VCaP (cell line): ENCODE measurements at regions not wholly inside any gene's neighbourhood (a gene's known extent, or its start where the extent isn't known, plus 50 kb on each side); places are given as distances from the start of the nearest gene placed in this dataset.

Source experiments
- H3K27ac ChIP-seq: fragments of 450-650 bp; 2 replicates; pipeline ENCODE4 v1.5.1; 2017
- TF ChIP-seq, protein P1 (sequence below): fragments of 450-650 bp; conservative IDR thresholded peaks from 2 replicates; pipeline ENCODE4 v1.5.1; 2017; ENCODE audit warnings: mild to moderate bottlenecking, moderate library complexity

DNA sequence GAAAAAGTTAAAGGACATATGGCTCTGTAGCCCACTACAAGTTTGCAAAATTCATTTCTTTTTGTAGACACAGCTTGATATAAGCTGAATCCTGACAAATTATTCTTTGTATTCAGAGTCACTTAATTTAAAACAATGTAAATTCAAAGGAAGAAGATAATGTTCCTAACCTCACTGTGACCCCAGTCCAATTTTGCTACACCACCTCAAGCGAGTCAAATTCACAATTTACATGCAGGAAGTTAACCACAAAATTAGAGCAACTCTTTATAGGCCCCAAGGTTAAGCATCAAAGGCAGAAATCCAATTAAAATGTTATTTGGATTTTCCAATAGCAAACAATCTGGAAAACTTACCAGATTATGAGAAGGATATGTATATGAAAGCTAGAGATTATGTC lies 119.5 kb upstream of the CNTN6 start:
- TF ChIP-seq, protein P1, sequence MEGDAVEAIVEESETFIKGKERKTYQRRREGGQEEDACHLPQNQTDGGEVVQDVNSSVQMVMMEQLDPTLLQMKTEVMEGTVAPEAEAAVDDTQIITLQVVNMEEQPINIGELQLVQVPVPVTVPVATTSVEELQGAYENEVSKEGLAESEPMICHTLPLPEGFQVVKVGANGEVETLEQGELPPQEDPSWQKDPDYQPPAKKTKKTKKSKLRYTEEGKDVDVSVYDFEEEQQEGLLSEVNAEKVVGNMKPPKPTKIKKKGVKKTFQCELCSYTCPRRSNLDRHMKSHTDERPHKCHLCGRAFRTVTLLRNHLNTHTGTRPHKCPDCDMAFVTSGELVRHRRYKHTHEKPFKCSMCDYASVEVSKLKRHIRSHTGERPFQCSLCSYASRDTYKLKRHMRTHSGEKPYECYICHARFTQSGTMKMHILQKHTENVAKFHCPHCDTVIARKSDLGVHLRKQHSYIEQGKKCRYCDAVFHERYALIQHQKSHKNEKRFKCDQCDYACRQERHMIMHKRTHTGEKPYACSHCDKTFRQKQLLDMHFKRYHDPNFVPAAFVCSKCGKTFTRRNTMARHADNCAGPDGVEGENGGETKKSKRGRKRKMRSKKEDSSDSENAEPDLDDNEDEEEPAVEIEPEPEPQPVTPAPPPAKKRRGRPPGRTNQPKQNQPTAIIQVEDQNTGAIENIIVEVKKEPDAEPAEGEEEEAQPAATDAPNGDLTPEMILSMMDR, result no peak
- no peak overlapping the region for H3K27ac ChIP-seq

DNA sequence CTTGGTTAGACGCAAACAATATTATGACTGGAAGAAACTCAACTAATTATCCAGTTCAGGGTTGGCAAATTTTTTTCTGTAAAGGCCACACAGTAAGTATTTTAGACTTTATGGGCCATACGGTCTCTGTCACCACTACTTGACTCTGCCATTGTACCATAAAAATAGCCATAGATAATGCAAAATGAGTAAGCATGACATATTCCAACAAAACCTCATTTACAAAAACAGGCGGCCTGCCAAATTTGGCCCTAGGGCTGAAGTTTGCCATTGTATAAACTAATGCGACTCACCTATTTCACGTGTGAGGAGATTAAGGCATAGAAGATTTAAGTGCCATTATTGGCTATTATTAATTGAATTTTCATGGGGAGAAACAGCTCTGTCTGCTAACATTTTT lies 116.8 kb upstream of the CNTN6 start:
- TF ChIP-seq, protein P1, result no peak

DNA sequence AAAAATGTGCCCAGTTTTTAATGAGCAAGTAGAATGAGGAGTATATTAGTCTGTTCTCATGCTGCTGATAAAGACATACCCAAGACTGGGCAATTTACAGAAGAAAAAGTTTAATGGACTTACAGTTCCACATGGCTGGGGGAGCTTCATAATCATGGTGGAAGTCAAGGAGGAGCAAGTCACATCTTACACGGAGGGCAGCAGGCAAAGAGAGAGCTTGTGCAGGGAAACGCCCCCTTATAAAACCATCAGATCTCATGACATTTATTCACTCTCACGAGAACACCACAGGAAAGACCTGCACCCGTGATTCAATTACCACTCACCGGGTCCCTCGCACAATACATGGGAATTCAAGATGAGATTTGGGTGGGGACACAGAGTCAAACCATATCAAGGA lies 111.7 kb upstream of the CNTN6 start:
- TF ChIP-seq, protein P1, result no peak
- H3K27ac ChIP-seq, result no peak overlapping the region

More for the DNA sequence above, 116.8 kb upstream of the CNTN6 start:
- H3K27ac ChIP-seq, result no peak overlapping the region

DNA sequence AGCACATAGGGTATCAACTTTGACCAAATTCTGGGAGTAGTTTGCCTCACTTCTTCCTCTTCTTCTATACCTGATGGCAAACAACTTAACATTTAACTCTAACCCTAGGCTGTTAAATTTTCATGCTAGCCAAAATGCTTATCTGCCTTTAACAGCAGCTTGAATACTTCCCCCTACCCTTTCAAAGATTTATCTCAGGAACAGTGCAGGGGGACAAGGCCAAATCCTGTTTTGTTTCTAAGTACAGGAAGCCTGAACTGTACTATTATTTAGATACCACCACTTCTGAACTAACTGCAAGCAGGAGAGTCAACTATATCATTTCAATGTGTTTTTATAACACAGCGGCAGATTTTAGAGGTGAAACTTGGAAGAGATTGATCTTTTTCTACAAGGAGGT lies 104.0 kb upstream of the CNTN6 start:
- TF ChIP-seq, protein P1, result no peak
- H3K27ac ChIP-seq, result no peak overlapping the region

DNA sequence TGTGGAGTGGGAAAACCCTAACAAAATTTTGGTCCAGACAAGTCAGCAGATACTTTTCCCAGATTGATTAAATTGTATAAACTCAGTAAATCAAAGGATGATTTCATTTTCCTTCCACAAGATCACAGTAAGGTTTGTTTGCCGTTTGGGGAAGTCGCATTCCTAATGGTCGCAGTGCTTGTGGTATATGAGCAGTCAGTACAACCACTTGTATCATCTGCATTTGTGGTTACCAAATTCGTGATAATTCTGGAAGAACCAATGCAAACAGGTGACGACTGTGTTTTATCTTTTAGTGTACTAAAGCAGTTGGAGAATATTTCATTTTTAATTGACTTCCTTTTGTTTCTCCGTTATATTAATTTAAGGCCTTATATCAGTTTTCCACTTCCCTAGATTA lies 100.0 kb upstream of the CNTN6 start:
- H3K27ac ChIP-seq, result no peak overlapping the region
- TF ChIP-seq, protein P1, result no peak

DNA sequence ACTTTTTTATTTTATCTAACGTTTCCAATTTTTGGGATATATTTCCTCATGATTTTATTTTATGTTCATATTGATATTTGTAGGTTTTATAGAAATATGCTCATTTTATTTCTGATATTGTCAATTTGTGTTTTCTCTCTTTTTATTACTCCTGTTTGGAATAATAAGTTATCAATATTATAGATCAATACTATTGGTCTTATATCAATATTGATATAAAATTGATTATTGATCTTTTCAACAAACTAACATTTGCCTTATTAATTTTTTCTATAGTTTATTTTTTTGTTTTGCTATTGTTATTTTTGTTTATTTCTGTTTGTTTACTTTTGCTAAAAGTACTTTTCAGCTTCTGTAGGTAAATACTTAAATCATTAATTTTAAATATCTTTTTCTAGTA lies 90.8 kb upstream of the CNTN6 start:
- no peak overlapping the region for H3K27ac ChIP-seq
- TF ChIP-seq, protein P1, result no peak

DNA sequence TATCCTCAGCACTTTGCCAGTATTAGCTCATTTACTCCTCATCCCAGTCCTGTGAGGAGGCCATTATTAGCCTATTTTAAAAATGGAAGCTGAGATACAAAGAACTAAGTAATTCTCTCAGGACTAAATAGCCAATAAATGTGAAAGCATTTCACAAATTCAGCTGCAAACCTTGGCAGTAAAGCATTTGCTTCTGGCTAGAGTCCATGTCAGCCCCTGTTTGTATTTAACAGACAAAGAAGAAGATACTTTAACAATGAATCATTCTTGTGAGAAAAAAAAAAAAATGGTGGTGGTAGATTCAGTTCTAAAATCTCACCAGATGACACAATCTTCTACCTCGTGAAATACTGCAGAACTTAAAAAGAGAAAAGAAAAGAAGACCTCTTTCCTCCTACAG lies 85.0 kb upstream of the CNTN6 start:
- H3K27ac ChIP-seq, result no peak overlapping the region
- TF ChIP-seq, protein P1, result no peak

DNA sequence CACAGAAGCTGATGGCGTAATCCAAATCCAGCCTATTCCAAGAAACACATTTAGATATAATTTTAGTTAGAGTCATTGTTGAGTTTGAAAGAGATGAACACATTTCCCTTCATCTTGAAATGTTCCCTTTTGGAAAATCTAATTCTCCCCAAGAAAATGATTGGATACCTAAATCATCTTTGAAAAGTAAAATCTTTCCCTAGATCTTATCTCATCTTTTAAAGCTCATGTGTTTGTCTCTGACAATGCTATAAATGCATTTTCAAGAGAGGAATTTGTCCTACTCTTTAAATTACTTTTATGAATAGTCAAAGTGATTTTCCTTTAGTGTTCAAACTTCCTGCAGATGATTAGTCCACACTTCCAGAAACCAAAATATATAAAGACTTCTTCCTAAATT lies 82.6 kb upstream of the CNTN6 start:
- TF ChIP-seq, protein P1, result no peak
- no peak overlapping the region for H3K27ac ChIP-seq
